ENCODE measurements at regions not wholly inside any gene's neighbourhood (a gene's known extent, or its start where the extent isn't known, plus 50 kb on each side); places are given as distances from the start of the nearest gene placed in this dataset.

GRCh38 chr18:68525091-68525490 is 189.8 kb downstream of the TMX3 start:
- no peak for DNase-seq (ENCODE audit: low spot score)

GRCh38 chr18:68520406-68521075 is 194.4 kb downstream of the TMX3 start:
- no peak for DNase-seq (ENCODE audit: low spot score)

- DNase-seq (ENCODE audit: low spot score) = no peak
Measured at GRCh38 chr18:68519336-68519735, 195.6 kb downstream of the TMX3 start.

GRCh38 chr18:68509902-68510301 is 205.0 kb downstream of the TMX3 start:
- DNase-seq (ENCODE audit: low spot score) = no peak

- no peak for DNase-seq (ENCODE audit: low spot score)
Measured at GRCh38 chr18:68507781-68508180, 207.1 kb downstream of the TMX3 start.

- no peak for DNase-seq (ENCODE audit: low spot score)
Measured at GRCh38 chr18:68505178-68505574, 209.7 kb downstream of the TMX3 start.

- DNase-seq (ENCODE audit: low spot score) = no peak
Measured at GRCh38 chr18:68504441-68505177, 210.3 kb downstream of the TMX3 start.

GRCh38 chr18:68500556-68500955 is 214.4 kb downstream of the TMX3 start:
- no peak for DNase-seq (ENCODE audit: low spot score)

- no peak for DNase-seq (ENCODE audit: low spot score)
Measured at GRCh38 chr18:68499141-68499540, 215.8 kb downstream of the TMX3 start.

- DNase-seq (ENCODE audit: low spot score) = no peak
Measured at GRCh38 chr18:68498636-68499035, 216.3 kb downstream of the TMX3 start.

- no peak for DNase-seq (ENCODE audit: low spot score)
Measured at GRCh38 chr18:68498185-68498584, 216.7 kb downstream of the TMX3 start.

GRCh38 chr18:68494802-68495581 is 219.9 kb downstream of the TMX3 start:
- peak; percentile 30 for DNase-seq (ENCODE audit: low spot score)

- DNase-seq (ENCODE audit: low spot score) = no peak
Measured at GRCh38 chr18:68489013-68489792, 225.7 kb downstream of the TMX3 start.

- no peak for DNase-seq (ENCODE audit: low spot score)
Measured at GRCh38 chr18:68484241-68484640, 230.7 kb downstream of the TMX3 start.

- no peak for DNase-seq (ENCODE audit: low spot score)
Measured at GRCh38 chr18:68482815-68483214, 232.1 kb downstream of the TMX3 start.

- no peak for DNase-seq (ENCODE audit: low spot score)
Measured at GRCh38 chr18:68480196-68480595, 234.7 kb downstream of the TMX3 start.

GRCh38 chr18:68478246-68478645 is 236.7 kb downstream of the TMX3 start:
- DNase-seq (ENCODE audit: low spot score) = no peak

GRCh38 chr18:68475883-68476282 is 239.0 kb downstream of the TMX3 start:
- no peak for DNase-seq (ENCODE audit: low spot score)

GRCh38 chr18:68472701-68473295 is 242.1 kb downstream of the TMX3 start:
- no peak for DNase-seq (ENCODE audit: low spot score)

GRCh38 chr18:68469049-68469625 is 245.8 kb downstream of the TMX3 start:
- DNase-seq (ENCODE audit: low spot score) = no peak

GRCh38 chr18:68467957-68468356 is 247.0 kb downstream of the TMX3 start:
- DNase-seq (ENCODE audit: low spot score) = no peak
